MM.1S (cell line): ENCODE measurements at regions not wholly inside any gene's neighbourhood (a gene's known extent, or its start where the extent isn't known, plus 50 kb on each side); places are given as distances from the start of the nearest gene placed in this dataset.

Experiments
- DNase-seq: peaks from one replicate; pipeline ENCODE4 v3.0.0-alpha.2; 2015
- H2AFZ ChIP-seq: fragments of 300-600 bp; sonication (generic); 2 replicates; pipeline ENCODE4 v1.6.0; 2016; ENCODE audit warnings: antibody characterized with exemption, low read length
- H3F3A ChIP-seq: fragments of 300-600 bp; sonication (generic); 2 replicates; pipeline ENCODE4 v1.6.1; 2016; ENCODE audit warnings: mild to moderate bottlenecking, antibody characterized with exemption, low read length, moderate library complexity, mixed read lengths; ENCODE audit not compliant: insufficient read depth
- H3K27ac ChIP-seq: fragments of 300-600 bp; sonication (generic); 2 replicates; pipeline ENCODE4 v1.5.1; 2016; ENCODE audit warnings: mild to moderate bottlenecking, low read length
- H3K27me3 ChIP-seq: fragments of 300-600 bp; sonication (generic); replicated peaks from 2 replicates; pipeline ENCODE4 v1.6.0; 2016; ENCODE audit warnings: low read length; ENCODE audit not compliant: insufficient read depth
- H3K36me3 ChIP-seq: fragments of 300-600 bp; sonication (generic); replicated peaks from 2 replicates; pipeline ENCODE4 v1.6.1; 2016; ENCODE audit warnings: mild to moderate bottlenecking, low read length, mixed read lengths; ENCODE audit not compliant: insufficient read depth
- H3K4me1 ChIP-seq: fragments of 300-600 bp; sonication (generic); 2 replicates; pipeline ENCODE4 v1.6.1; 2016; ENCODE audit warnings: low read length, mixed read lengths
- H3K4me2 ChIP-seq: fragments of 300-600 bp; sonication (generic); 2 replicates; pipeline ENCODE4 v1.6.0; 2016; ENCODE audit warnings: low read depth, low read length
- H3K4me3 ChIP-seq: fragments of 300-600 bp; sonication (generic); 2 replicates; pipeline ENCODE4 v1.5.1; 2016; ENCODE audit warnings: low read length, mixed read lengths
- H3K79me2 ChIP-seq: fragments of 300-600 bp; sonication (generic); 2 replicates; pipeline ENCODE4 v1.6.1; 2016; ENCODE audit warnings: mixed run types, low read length, mixed read lengths
- H3K9ac ChIP-seq: fragments of 300-600 bp; sonication (generic); 2 replicates; pipeline ENCODE4 v1.6.1; 2016; ENCODE audit warnings: low read length, mixed read lengths
- H3K9me2 ChIP-seq: fragments of 300-600 bp; sonication (generic); replicated peaks from 2 replicates; pipeline ENCODE4 v1.6.1; 2016; ENCODE audit warnings: mild to moderate bottlenecking, low read length, mixed read lengths; ENCODE audit not compliant: insufficient read depth
- H3K9me3 ChIP-seq: fragments of 300-600 bp; sonication (generic); replicated peaks from 2 replicates; pipeline ENCODE4 v1.6.1; 2016; ENCODE audit warnings: mild to moderate bottlenecking, low read length, mixed read lengths; ENCODE audit not compliant: insufficient read depth
- H4K20me1 ChIP-seq: fragments of 300-600 bp; sonication (generic); 2 replicates; pipeline ENCODE4 v1.6.1; 2016; ENCODE audit warnings: mild to moderate bottlenecking, low read length, moderate library complexity, mixed read lengths; ENCODE audit not compliant: insufficient read depth
- EZH2 ChIP-seq: fragments of 300-600 bp; sonication (generic); optimal IDR thresholded peaks from 2 replicates; pipeline ENCODE3; 2017; ENCODE audit warnings: low read depth, mild to moderate bottlenecking, antibody characterized with exemption, low read length, mixed read lengths
- EZH2phosphoT487 ChIP-seq: fragments of 300-600 bp; sonication (generic); IDR thresholded peaks from 2 replicates; pipeline ENCODE4 v1.6.1; 2018; ENCODE audit warnings: antibody characterized with exemption, low read length
- TF ChIP-seq, protein P1 (sequence below): fragments of 300-600 bp; sonication (generic); IDR thresholded peaks from 2 replicates; pipeline ENCODE4 v1.5.1; 2016; ENCODE audit warnings: antibody characterized with exemption, low read length, mixed read lengths

DNA sequence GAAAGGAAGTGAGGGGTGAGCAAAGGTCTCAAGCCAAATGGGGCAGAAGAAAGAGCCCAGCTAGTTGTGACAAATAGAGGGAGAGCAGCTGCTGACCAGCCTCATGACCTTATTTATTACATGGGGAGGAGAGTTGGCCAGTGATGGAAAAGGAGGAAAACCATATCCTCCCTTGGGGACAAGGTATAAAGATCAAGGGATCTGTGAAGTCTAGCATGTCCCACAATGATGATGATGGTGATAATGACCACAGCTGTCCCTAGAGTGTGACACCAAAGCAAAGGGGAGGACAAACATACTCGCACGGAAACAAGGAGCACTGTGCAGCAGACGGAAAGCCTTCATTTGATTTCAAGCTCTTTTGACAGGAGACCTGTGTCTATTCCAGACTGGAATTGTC lies 190.4 kb upstream of the MCHR2 start:
- H3F3A ChIP-seq = no peaks in the 10 kb centered on the region
- H3K9ac ChIP-seq = no peak overlapping the region
- no peak for DNase-seq
- TF ChIP-seq EZH2 (no peak), EZH2phosphoT487 (no peak)
- TF ChIP-seq, protein P1, sequence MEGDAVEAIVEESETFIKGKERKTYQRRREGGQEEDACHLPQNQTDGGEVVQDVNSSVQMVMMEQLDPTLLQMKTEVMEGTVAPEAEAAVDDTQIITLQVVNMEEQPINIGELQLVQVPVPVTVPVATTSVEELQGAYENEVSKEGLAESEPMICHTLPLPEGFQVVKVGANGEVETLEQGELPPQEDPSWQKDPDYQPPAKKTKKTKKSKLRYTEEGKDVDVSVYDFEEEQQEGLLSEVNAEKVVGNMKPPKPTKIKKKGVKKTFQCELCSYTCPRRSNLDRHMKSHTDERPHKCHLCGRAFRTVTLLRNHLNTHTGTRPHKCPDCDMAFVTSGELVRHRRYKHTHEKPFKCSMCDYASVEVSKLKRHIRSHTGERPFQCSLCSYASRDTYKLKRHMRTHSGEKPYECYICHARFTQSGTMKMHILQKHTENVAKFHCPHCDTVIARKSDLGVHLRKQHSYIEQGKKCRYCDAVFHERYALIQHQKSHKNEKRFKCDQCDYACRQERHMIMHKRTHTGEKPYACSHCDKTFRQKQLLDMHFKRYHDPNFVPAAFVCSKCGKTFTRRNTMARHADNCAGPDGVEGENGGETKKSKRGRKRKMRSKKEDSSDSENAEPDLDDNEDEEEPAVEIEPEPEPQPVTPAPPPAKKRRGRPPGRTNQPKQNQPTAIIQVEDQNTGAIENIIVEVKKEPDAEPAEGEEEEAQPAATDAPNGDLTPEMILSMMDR = no peak
- H3K4me1 ChIP-seq = no peaks in the 10 kb centered on the region
- no peak overlapping the region for H3K4me3 ChIP-seq
- H3K27me3 ChIP-seq = no peaks in the 10 kb centered on the region
- no peaks in the 10 kb centered on the region for H3K79me2 ChIP-seq
- H3K4me2 ChIP-seq = no peak overlapping the region
- H3K27ac ChIP-seq = no peak overlapping the region
- H4K20me1 ChIP-seq = no peaks in the 10 kb centered on the region
- H3K9me3 ChIP-seq = no peaks in the 10 kb centered on the region
- H2AFZ ChIP-seq = no peak overlapping the region
- H3K9me2 ChIP-seq = no peaks in the 10 kb centered on the region
- H3K36me3 ChIP-seq = no peaks in the 10 kb centered on the region

DNA sequence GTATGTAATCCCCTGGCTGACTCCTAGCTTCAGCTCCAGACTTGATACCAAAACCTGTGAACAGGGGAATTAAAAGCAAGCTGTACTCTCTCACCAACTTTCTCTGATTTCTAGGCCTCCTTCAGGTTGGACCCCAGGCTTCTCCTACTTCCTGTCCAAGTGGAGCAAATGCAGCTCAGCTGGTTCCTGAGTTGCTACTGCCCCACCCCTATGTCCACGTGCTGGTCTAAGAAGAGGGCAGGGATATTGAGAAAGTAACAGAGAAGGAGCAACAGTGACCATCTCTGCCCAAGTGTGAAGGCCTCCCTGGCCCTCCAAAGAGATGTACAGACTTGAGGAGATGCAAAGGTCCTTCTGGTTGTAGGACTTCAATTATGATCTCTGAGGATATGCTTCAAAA lies 188.3 kb upstream of the MCHR2 start:
- Histone ChIP-seq H4K20me1 (no peaks in the 10 kb centered on the region), H3K4me2 (no peak overlapping the region), H3K79me2 (no peaks in the 10 kb centered on the region), H3F3A (no peaks in the 10 kb centered on the region), H3K4me3 (no peak overlapping the region), H3K9ac (no peak overlapping the region), H3K36me3 (no peaks in the 10 kb centered on the region), H3K9me3 (no peaks in the 10 kb centered on the region), H3K27me3 (no peaks in the 10 kb centered on the region), H3K9me2 (no peaks in the 10 kb centered on the region), H3K4me1 (no peaks in the 10 kb centered on the region), H2AFZ (no peak overlapping the region), H3K27ac (no peak overlapping the region)
- DNase-seq = no peak
- no peak for TF ChIP-seq EZH2
- TF ChIP-seq, protein P1 = no peak
- no peak for TF ChIP-seq EZH2phosphoT487

DNA sequence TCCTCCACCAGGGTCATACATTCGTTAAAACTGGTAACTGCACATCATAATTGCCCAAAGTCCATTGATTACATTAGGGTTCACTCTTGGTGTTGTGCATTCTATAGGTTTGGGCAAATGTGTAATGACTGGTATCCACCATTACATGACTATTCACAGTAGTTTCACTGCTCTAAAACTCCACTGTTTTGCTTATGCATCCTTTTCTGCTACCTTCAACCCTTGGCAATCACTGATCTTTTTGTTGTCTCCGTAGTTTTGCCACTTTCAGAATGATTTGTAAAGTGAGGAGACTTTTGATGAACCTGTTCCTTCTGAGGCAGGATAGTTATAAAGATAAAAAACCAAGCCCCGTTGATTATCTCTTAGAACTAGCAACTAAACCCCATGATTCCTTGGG lies 187.3 kb upstream of the MCHR2 start:
- Histone ChIP-seq H3K9me3 (no peaks in the 10 kb centered on the region), H3K9ac (no peak overlapping the region), H3K4me1 (no peaks in the 10 kb centered on the region), H4K20me1 (no peaks in the 10 kb centered on the region), H3K36me3 (no peaks in the 10 kb centered on the region), H3K79me2 (no peaks in the 10 kb centered on the region), H2AFZ (no peak overlapping the region), H3K27me3 (no peaks in the 10 kb centered on the region), H3F3A (no peaks in the 10 kb centered on the region), H3K4me3 (no peak overlapping the region), H3K9me2 (no peaks in the 10 kb centered on the region), H3K4me2 (no peak overlapping the region), H3K27ac (no peak overlapping the region)
- TF ChIP-seq EZH2 = no peak
- DNase-seq = no peak

- H3K4me3 ChIP-seq = no peak overlapping the region
- H4K20me1 ChIP-seq = no peaks in the 10 kb centered on the region
- H3K9ac ChIP-seq = no peak overlapping the region
- H3K79me2 ChIP-seq = no peaks in the 10 kb centered on the region
- TF ChIP-seq, protein P1 = no peak
- TF ChIP-seq EZH2phosphoT487 (no peak), EZH2 (no peak)
- no peaks in the 10 kb centered on the region for H3K9me2 ChIP-seq
- no peak overlapping the region for H3K27ac ChIP-seq
- H3K36me3 ChIP-seq = no peaks in the 10 kb centered on the region
- H3K4me2 ChIP-seq = no peak overlapping the region
- H2AFZ ChIP-seq = no peak overlapping the region
- H3K27me3 ChIP-seq = no peaks in the 10 kb centered on the region
- H3F3A ChIP-seq = no peaks in the 10 kb centered on the region
- no peak for DNase-seq
- no peaks in the 10 kb centered on the region for H3K9me3 ChIP-seq
- H3K4me1 ChIP-seq = no peaks in the 10 kb centered on the region
Observed at GRCh38 chr6:100179576-100179975, 185.6 kb upstream of the MCHR2 start.
